ENCODE measurements at regions not wholly inside any gene's neighbourhood (a gene's known extent, or its start where the extent isn't known, plus 50 kb on each side); places are given as distances from the start of the nearest gene placed in this dataset.

DNA sequence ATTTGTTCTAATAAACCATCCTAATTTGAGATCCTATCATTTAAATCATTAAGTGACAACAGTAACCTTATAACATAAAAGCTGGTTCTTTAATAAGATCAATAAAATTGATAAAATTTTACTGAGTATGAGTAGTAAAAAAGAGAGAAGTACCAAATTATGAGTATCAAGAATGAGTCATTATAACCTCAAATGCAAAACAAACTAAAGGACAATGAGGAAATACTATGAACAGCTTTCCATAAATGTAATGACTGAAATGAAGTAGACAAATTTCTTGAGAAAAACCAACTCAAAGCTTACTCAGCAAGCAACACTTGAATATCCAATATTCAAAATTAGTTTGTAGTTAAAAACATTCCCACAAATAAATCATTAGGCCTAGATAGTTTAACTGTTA, 433.0 kb downstream of the ZEB2 start:
- Histone ChIP-seq H3K4me3 (ENCODE audit: low read depth, low read length, poor library complexity, severe bottlenecking) (no peak overlapping the region), H3K36me3 (ENCODE audit: insufficient read depth, low read length, poor library complexity, severe bottlenecking) (no peaks in the 10 kb centered on the region), H3K27ac (ENCODE audit: low read depth, low read length, poor library complexity, severe bottlenecking) (no peak overlapping the region), H3K27me3 (replicated peaks; ENCODE audit: insufficient read depth, low read depth, low read length, poor library complexity) (no peaks in the 10 kb centered on the region), H3K4me1 (ENCODE audit: insufficient read depth, low read length, poor library complexity, severe bottlenecking) (no peaks in the 10 kb centered on the region), H3K9me3 (ENCODE audit: low read depth, low read length, poor library complexity, severe bottlenecking) (no peaks in the 10 kb centered on the region)
- ChIA-PET POLR2A (ENCODE audit: low non-redundant PET) (no interaction called here), CTCF (no interaction called here)
- no peak for DNase-seq (ENCODE audit: low spot score)
- TF ChIP-seq, protein P1, sequence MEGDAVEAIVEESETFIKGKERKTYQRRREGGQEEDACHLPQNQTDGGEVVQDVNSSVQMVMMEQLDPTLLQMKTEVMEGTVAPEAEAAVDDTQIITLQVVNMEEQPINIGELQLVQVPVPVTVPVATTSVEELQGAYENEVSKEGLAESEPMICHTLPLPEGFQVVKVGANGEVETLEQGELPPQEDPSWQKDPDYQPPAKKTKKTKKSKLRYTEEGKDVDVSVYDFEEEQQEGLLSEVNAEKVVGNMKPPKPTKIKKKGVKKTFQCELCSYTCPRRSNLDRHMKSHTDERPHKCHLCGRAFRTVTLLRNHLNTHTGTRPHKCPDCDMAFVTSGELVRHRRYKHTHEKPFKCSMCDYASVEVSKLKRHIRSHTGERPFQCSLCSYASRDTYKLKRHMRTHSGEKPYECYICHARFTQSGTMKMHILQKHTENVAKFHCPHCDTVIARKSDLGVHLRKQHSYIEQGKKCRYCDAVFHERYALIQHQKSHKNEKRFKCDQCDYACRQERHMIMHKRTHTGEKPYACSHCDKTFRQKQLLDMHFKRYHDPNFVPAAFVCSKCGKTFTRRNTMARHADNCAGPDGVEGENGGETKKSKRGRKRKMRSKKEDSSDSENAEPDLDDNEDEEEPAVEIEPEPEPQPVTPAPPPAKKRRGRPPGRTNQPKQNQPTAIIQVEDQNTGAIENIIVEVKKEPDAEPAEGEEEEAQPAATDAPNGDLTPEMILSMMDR (conservative IDR thresholded peaks at IDR 0.05; ENCODE audit: low read depth, low read length) = no peak
- no peak for TF ChIP-seq EZH2 (IDR thresholded peaks at IDR 0.05; ENCODE audit: borderline replicate concordance, low read depth, low read length, poor library complexity, severe bottlenecking)
- intact Hi-C loops (cut with micrococcal nuclease; ENCODE audit: unreplicated experiment) = no loop called here
- no TSS peak for BruUV-seq (replicated peaks)

DNA sequence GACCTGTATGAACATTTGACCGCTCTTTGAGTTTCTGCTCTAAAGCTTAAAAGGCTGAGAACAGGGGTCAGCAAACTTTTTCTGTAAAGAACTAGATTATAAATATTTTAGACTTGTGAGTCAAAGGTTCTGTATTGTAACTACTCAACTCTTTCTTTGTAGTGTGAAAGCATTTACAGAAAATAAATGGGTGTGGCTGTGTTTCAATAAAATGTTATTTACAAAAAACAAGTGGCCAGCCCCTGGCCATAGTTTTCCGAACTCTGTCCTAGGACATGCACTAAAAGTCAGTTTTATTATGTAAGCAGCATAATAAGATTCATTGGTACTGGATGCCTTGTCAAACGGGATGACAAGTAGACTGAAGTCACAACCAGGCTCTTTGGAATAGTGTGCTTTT, 434.9 kb downstream of the ZEB2 start:
- H3K27me3 ChIP-seq (replicated peaks; ENCODE audit: insufficient read depth, low read depth, low read length, poor library complexity) = no peaks in the 10 kb centered on the region
- ChIA-PET CTCF (no interaction called here), POLR2A (ENCODE audit: low non-redundant PET) (no interaction called here)
- BruUV-seq (replicated peaks) = no TSS peak
- intact Hi-C loops (cut with micrococcal nuclease; ENCODE audit: unreplicated experiment) = no loop called here
- no peak for DNase-seq (ENCODE audit: low spot score)
- H3K9me3 ChIP-seq (ENCODE audit: low read depth, low read length, poor library complexity, severe bottlenecking) = no peaks in the 10 kb centered on the region
- no peaks in the 10 kb centered on the region for H3K36me3 ChIP-seq (ENCODE audit: insufficient read depth, low read length, poor library complexity, severe bottlenecking)
- no peak overlapping the region for H3K27ac ChIP-seq (ENCODE audit: low read depth, low read length, poor library complexity, severe bottlenecking)
- TF ChIP-seq EZH2 (IDR thresholded peaks at IDR 0.05; ENCODE audit: borderline replicate concordance, low read depth, low read length, poor library complexity, severe bottlenecking) = no peak
- no peaks in the 10 kb centered on the region for H3K4me1 ChIP-seq (ENCODE audit: insufficient read depth, low read length, poor library complexity, severe bottlenecking)
- no peak overlapping the region for H3K4me3 ChIP-seq (ENCODE audit: low read depth, low read length, poor library complexity, severe bottlenecking)

DNA sequence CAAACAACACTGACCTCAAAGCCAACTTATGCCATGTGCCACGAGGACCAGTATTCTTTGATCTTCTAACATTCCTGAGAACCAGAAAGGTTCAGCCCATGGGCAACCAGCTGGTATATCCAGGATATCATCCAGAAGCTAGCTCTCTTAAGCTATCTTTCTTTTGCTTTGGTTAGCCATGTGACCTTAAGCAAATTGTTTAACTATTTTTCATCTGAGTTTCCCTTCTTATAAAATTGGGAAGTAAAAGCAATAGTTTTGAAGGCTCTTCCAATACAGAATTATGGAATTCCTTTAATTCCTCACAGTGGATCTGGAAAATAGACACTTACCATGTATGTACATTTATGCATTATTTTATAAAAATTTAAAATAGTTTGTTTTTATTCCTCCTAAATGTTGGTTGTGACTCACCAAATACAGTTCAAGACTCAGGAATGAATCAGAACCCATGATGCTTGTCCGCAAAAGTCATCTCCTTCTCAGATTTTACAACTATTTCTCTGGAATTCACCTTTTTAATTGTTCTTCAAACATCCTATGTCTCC, 435.7 kb downstream of the ZEB2 start:
- BruUV-seq (replicated peaks) = no TSS peak
- H3K27me3 ChIP-seq (replicated peaks; ENCODE audit: insufficient read depth, low read depth, low read length, poor library complexity) = no peaks in the 10 kb centered on the region
- intact Hi-C loops (cut with micrococcal nuclease; ENCODE audit: unreplicated experiment) = no loop called here
- H3K4me1 ChIP-seq (ENCODE audit: insufficient read depth, low read length, poor library complexity, severe bottlenecking) = peaks cover 6% of the 10 kb centered on the region
- H3K4me3 ChIP-seq (ENCODE audit: low read depth, low read length, poor library complexity, severe bottlenecking) = no peak overlapping the region
- no peaks in the 10 kb centered on the region for H3K36me3 ChIP-seq (ENCODE audit: insufficient read depth, low read length, poor library complexity, severe bottlenecking)
- no peak overlapping the region for H3K27ac ChIP-seq (ENCODE audit: low read depth, low read length, poor library complexity, severe bottlenecking)
- ChIA-PET POLR2A (ENCODE audit: low non-redundant PET) (no interaction called here), CTCF (no interaction called here)
- TF ChIP-seq, protein P1 (conservative IDR thresholded peaks at IDR 0.05; ENCODE audit: low read depth, low read length) = no peak
- TF ChIP-seq EZH2 (IDR thresholded peaks at IDR 0.05; ENCODE audit: borderline replicate concordance, low read depth, low read length, poor library complexity, severe bottlenecking) = no peak
- DNase-seq (ENCODE audit: low spot score) = no peak
- no peaks in the 10 kb centered on the region for H3K9me3 ChIP-seq (ENCODE audit: low read depth, low read length, poor library complexity, severe bottlenecking)

DNA sequence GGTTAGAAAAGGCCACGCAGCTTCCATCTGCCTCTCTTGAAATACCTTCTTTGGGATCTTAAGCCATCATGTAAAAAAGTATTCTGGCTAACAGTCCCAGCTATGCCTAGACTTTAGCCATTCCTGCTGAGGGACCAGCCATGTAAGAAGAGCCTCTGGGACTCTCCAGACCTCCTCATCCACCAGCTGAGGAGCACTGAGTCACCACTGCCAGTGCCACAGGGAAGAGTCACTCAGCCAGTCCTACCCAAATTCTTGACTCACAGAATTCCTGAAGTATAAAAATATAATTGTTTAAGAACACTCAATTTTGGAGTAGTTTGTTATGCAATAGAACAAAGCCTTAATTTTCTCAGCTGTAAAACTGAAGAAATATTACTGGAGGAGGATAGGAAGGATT, 436.7 kb downstream of the ZEB2 start:
- Histone ChIP-seq H3K36me3 (ENCODE audit: insufficient read depth, low read length, poor library complexity, severe bottlenecking) (no peaks in the 10 kb centered on the region), H3K4me1 (ENCODE audit: insufficient read depth, low read length, poor library complexity, severe bottlenecking) (peaks cover 16% of the 10 kb centered on the region), H3K27ac (ENCODE audit: low read depth, low read length, poor library complexity, severe bottlenecking) (no peak overlapping the region), H3K9me3 (ENCODE audit: low read depth, low read length, poor library complexity, severe bottlenecking) (no peaks in the 10 kb centered on the region), H3K4me3 (ENCODE audit: low read depth, low read length, poor library complexity, severe bottlenecking) (no peak overlapping the region), H3K27me3 (replicated peaks; ENCODE audit: insufficient read depth, low read depth, low read length, poor library complexity) (no peaks in the 10 kb centered on the region)
- POLR2A ChIA-PET (ENCODE audit: low non-redundant PET) = no interaction called here
- no TSS peak for BruUV-seq (replicated peaks)
- TF ChIP-seq, protein P1 (conservative IDR thresholded peaks at IDR 0.05; ENCODE audit: low read depth, low read length) = no peak
- no peak for TF ChIP-seq EZH2 (IDR thresholded peaks at IDR 0.05; ENCODE audit: borderline replicate concordance, low read depth, low read length, poor library complexity, severe bottlenecking)
- intact Hi-C loops (cut with micrococcal nuclease; ENCODE audit: unreplicated experiment) = no loop called here
- CTCF ChIA-PET = no interaction called here
- no peak for DNase-seq (ENCODE audit: low spot score)
